Epithelial cell of proximal tubule (primary cell): ENCODE measurements at regions not wholly inside any gene's neighbourhood (a gene's known extent, or its start where the extent isn't known, plus 50 kb on each side); places are given as distances from the start of the nearest gene placed in this dataset.

Source experiments
- DNase-seq: peaks from one replicate; pipeline ENCODE4 v3.0.0-alpha.2; 2011; ENCODE audit warnings: low read depth
- H3K4me3 ChIP-seq: 2 replicates; pipeline ENCODE4 v1.5.1; 2011; ENCODE audit warnings: low read depth, mild to moderate bottlenecking, low read length
- TF ChIP-seq, protein P1 (sequence below): conservative IDR thresholded peaks from 2 replicates; pipeline ENCODE4 v1.5.1; 2012; ENCODE audit warnings: low read depth, mild to moderate bottlenecking, low read length

DNA sequence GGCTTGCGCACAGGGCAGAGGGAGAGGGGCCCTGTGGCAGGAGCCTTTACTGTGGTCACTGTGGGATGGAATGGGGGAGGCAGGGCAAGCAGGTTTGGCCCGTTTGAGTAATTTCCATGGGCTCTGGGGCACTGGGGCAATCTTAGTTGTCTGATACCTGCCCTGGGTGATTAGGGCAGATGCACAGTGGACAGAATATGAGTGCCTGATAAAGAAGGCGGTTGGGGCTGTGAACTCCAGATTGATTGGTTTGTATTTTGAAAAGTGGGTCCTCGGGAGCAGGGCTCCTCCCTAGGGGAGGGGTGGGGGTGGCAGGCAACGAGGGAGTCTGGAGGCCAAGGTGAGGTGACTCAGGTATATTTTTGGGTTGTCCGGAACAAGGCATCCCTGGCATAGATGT is 247.5 kb downstream of the NSG2 start:
- no peak for DNase-seq
- no peak overlapping the region for H3K4me3 ChIP-seq
- TF ChIP-seq, protein P1, sequence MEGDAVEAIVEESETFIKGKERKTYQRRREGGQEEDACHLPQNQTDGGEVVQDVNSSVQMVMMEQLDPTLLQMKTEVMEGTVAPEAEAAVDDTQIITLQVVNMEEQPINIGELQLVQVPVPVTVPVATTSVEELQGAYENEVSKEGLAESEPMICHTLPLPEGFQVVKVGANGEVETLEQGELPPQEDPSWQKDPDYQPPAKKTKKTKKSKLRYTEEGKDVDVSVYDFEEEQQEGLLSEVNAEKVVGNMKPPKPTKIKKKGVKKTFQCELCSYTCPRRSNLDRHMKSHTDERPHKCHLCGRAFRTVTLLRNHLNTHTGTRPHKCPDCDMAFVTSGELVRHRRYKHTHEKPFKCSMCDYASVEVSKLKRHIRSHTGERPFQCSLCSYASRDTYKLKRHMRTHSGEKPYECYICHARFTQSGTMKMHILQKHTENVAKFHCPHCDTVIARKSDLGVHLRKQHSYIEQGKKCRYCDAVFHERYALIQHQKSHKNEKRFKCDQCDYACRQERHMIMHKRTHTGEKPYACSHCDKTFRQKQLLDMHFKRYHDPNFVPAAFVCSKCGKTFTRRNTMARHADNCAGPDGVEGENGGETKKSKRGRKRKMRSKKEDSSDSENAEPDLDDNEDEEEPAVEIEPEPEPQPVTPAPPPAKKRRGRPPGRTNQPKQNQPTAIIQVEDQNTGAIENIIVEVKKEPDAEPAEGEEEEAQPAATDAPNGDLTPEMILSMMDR: no peak

DNA sequence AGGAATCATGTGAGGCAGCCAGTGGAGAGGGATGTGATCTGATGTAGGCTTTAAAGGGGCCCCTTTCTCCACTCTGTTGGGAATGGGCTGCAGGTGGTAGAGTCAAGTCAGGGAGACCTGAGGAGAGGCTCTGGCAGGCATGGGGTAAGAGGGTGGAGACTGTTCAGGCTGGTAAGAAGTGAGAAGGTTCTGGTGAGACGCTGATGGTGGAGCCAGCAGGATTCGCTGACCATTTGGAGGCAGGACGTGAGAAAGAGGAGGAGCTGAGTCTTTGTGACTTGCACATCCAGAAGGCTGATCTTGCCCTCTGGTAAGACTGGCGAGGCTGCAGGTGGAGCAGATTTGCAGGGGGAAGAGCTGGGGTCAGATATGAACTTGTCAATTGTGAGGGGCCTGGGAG is 248.0 kb downstream of the NSG2 start:
- TF ChIP-seq, protein P1: no peak
- no peak overlapping the region for H3K4me3 ChIP-seq
- DNase-seq: no peak

DNA sequence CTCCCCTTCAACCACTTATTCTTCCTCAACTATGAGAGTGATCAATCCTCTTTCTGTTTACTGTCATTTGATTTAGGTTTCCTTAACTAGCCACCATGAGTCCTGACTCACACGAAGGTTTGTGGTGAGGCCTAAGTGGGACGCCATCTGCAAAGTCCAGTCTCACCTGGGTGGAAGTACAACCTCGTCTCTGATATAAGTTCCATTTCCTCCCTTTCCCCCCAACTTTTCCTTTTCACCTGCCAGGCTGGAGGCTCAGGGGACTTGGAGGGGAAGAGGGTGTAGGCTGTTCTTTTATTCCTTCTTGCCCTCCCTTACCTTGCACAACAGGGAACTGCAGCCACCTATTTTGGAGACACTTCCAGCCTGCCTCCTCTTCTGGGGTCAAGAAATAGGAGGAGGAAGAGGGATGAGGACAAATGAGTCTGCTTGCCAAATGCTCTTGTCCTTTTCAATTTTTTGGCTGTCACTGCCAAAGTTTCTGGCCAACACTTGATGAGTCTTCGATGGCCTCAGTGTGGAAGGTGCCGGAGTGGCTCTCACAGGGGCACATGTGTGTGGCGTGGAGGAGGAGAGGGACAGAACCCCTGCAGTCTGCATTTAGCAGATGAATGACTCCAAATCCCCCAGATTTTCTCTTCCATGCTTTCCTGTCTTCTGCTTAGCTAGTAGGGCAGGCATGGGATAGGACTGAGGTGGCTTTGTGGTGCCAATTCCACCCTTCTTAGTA is 249.6 kb downstream of the NSG2 start:
- DNase-seq: no peak
- H3K4me3 ChIP-seq: no peak overlapping the region
- TF ChIP-seq, protein P1: no peak

DNA sequence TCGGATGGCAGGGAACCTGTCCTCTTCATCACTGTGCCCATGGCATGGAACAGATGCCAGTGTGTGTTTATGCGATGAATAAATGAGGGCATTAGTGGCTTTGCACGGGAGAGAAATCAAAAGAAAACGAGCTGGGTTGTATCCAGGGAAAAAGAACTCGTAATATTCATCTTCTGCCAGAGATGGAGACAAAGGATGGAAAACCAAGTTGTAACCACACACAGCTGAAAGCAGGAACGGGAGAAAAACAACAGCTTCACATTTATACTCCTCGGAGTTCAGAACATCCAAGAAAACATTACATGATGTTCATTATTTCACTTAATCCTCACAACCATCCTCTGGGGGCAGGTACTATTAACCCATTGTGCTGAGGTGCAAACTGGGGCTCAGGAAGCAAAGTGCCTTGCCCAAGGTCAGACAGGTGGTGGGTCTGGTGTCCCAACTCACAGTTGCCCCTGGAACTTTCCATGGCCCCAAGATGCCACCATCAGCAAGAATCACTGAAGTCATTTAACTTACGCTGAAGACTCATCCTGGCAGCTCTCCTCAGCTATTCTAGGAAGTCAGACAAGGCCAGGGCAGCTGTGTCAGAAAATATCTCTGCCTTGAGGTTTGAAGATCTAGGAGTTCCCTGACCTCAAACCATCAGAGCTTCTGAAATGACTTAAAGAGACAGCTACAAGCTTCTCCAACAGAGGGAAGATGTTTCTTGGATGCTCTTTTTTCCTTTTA is 250.4 kb downstream of the NSG2 start:
- H3K4me3 ChIP-seq: no peak overlapping the region
- TF ChIP-seq, protein P1: no peak
- DNase-seq: no peak

DNA sequence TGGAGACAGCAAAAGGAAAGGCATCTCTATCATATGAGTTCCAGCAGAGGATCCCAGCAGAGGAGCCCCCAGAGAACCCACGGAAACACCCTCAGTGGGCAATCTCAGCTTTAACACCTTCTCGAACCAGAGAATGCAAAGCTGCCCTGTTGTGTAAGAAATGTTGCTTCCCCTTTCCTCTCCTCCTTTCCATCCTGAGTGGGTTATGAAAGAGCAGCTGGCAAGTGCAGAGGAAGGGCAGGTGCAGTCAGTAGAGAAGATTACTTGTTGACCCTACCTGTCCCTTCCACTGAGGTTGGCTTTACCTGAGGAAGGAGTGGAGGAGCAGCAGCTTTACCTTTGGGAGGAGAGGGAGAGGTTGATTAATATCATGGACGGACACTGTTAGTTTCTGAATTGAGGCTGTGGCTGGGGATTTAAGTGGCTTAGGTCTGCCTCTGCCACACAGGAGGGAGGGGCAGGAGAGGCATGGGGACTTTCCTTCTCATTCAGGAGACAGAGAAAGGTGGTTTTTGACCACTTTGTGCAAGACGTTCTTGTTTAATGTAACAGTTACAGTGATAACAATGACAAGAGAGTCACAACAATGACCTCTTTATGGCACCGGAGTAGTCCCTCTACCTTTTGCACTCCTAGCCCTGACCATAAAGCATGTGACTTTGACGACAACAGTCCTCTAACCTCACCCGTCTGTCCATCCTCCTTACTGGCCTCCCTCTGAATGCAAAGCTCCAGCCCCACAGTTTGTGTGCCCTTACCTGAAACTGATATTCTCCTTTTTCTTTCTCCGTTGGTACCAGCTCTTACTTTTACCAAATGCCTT is 254.8 kb downstream of the NSG2 start:
- TF ChIP-seq, protein P1: no peak
- no peak overlapping the region for H3K4me3 ChIP-seq
- no peak for DNase-seq

DNA sequence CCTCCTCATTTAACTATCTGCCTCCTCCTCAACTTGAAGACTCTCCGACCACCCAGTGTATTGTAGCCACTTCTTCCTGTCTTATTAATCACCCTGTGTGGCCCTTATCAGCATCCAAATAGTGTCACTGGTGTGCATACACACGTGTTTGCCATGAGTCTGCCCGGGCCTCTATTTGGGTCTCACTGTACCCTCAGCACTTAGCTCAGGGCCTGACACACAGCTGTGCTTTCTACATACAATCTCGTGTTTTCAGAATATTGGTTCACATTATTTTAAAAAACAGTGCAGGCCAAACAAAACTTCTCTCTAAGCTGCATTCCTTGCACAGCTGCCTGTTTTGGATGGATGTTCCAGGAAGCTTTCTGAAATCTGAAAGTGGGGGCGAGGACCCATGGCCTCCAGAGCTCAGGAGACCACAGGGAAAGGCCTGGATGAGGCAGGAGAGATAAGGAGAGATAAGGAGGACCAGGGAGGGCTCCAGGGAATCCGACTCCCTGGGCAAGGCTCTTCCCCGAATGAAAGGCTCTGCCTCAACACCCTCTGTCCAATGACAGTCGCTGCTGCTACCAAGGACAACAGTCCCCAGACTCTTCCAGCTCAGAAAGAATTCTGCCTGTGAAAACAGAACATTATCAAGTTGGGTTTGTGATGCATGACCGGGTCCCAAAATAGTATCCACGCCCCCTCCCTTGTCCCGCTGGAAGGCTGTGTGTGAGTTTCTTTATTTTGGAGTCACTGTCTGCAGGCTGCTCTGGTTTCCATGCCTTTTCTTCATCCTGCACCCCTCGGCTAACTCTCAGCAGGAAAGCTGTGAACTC is 255.6 kb downstream of the NSG2 start:
- no peak overlapping the region for H3K4me3 ChIP-seq
- TF ChIP-seq, protein P1: no peak
- DNase-seq: no peak
